C4-2B (cell line): ENCODE measurements at regions not wholly inside any gene's neighbourhood (a gene's known extent, or its start where the extent isn't known, plus 50 kb on each side); places are given as distances from the start of the nearest gene placed in this dataset.

Source experiments
- ZFX ChIP-seq: fragments of 450-650 bp; IDR thresholded peaks from 2 replicates; pipeline ENCODE4 v1.6.1; 2017
- TF ChIP-seq, protein P1 (sequence below): fragments of 450-650 bp; conservative IDR thresholded peaks from 2 replicates; pipeline ENCODE4 v1.5.1; 2017; ENCODE audit warnings: mild to moderate bottlenecking

DNA sequence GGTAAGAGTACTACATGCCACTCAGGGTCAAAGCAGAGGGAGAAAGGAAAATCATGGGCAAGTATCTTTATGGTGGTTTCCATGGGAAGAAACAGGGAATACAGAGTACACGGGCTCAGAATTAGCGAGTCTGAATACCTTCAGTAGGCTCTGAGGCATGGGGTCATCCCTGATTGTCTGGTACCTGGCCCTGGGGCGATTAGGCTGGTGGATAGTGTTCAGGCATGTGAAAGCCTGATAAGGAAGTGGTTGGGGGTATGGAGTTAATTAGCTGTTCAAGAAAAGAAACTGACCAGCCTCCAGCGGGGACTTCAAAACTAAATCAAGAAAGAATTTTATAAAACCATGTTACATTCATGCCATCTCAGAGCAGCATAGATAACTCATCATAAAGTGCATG is 518.8 kb downstream of the RAB28 start:
- TF ChIP-seq, protein P1, sequence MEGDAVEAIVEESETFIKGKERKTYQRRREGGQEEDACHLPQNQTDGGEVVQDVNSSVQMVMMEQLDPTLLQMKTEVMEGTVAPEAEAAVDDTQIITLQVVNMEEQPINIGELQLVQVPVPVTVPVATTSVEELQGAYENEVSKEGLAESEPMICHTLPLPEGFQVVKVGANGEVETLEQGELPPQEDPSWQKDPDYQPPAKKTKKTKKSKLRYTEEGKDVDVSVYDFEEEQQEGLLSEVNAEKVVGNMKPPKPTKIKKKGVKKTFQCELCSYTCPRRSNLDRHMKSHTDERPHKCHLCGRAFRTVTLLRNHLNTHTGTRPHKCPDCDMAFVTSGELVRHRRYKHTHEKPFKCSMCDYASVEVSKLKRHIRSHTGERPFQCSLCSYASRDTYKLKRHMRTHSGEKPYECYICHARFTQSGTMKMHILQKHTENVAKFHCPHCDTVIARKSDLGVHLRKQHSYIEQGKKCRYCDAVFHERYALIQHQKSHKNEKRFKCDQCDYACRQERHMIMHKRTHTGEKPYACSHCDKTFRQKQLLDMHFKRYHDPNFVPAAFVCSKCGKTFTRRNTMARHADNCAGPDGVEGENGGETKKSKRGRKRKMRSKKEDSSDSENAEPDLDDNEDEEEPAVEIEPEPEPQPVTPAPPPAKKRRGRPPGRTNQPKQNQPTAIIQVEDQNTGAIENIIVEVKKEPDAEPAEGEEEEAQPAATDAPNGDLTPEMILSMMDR: no peak
- no peak for TF ChIP-seq ZFX
